ENCODE measurements at regions not wholly inside any gene's neighbourhood (a gene's known extent, or its start where the extent isn't known, plus 50 kb on each side); places are given as distances from the start of the nearest gene placed in this dataset.

DNA sequence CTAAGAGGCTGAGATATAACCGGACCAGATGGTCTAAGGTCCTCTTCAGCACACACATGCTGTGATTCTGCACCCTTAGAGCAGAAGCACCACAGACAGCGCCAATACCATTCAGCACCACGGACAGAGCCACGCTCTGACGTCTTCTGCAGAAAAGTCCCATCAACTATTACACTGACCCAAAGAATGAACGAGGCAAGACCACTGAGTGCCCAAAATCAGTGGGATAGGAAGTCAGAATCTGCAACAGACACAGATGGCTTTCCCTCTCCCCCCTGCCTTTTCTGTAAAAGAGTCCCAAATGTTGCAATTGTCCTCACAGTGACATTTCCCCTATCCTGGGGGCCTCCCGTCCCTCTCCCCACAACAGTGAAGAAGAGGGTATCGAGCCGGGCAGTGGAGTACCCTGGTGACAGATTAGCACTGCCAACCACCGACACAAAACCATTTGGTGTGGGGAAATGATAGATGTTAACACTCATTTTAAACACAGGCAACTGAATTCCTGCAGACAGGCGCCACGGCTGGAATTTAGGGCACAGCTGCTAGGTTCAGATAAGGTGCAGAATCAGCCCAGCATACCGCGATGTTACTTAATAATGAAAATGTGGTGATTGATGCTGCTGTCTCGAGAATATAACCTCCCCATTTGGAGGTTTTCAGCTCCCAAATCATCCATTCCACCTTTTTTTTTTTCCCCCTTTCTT lies 66.6 kb upstream of the CTNNBL1 start:
- Histone ChIP-seq H3K36me3 (no peaks in the 10 kb centered on the region), H3K4me3 (no peak overlapping the region), H3K27ac (no peak overlapping the region), H3K4me1 (no peaks in the 10 kb centered on the region), H3K27me3 (peaks cover 0 to 32% (median 7%) of the 10 kb centered on the region in 3 donors), H3K9me3 (no peaks in the 10 kb centered on the region)
- TF ChIP-seq EP300 (IDR thresholded peaks at IDR 0.05) (no peak), POLR2A (IDR thresholded peaks at IDR 0.05) (no peak), CTCF (IDR thresholded peaks at IDR 0.05) (no peak), POLR2AphosphoS5 (IDR thresholded peaks at IDR 0.05) (no peak)
- WGBS, 2 donors, result 39 to 41% methylated on average over 15 of the region's 15 CpGs
- intact Hi-C loops (cut with DNase I), result no loop called here
- DNase-seq, result no peak

GRCh38 chr20:37624963-37625362 lies 68.9 kb upstream of the CTNNBL1 start:
- H3K4me1 ChIP-seq, result no peaks in the 10 kb centered on the region
- no peak overlapping the region for H3K4me3 ChIP-seq
- H3K36me3 ChIP-seq, result no peaks in the 10 kb centered on the region
- no peak for DNase-seq
- TF ChIP-seq EP300 (IDR thresholded peaks at IDR 0.05) (no peak), POLR2A (IDR thresholded peaks at IDR 0.05) (no peak), CTCF (IDR thresholded peaks at IDR 0.05) (no peak), POLR2AphosphoS5 (IDR thresholded peaks at IDR 0.05) (no peak)
- H3K27ac ChIP-seq, result no peak overlapping the region
- peaks cover 0 to 28% (median 0%) of the 10 kb centered on the region in 3 donors for H3K27me3 ChIP-seq
- WGBS, 2 donors, result 5 to 13% methylated on average over 1 of the region's 1 CpG
- no peaks in the 10 kb centered on the region for H3K9me3 ChIP-seq
- intact Hi-C loops (cut with DNase I), result no loop called here

- Histone ChIP-seq H3K4me1 (no peaks in the 10 kb centered on the region), H3K9me3 (no peaks in the 10 kb centered on the region), H3K27me3 (peaks cover 0 to 28% (median 0%) of the 10 kb centered on the region in 3 donors), H3K36me3 (no peaks in the 10 kb centered on the region), H3K4me3 (no peak overlapping the region), H3K27ac (no peak overlapping the region)
- WGBS, 2 donors, result 23 to 37% methylated on average over 5 of the region's 5 CpGs
- no peak for DNase-seq
- intact Hi-C loops (cut with DNase I), result no loop called here
- TF ChIP-seq EP300 (IDR thresholded peaks at IDR 0.05) (no peak), POLR2AphosphoS5 (IDR thresholded peaks at IDR 0.05) (no peak), CTCF (IDR thresholded peaks at IDR 0.05) (no peak), POLR2A (IDR thresholded peaks at IDR 0.05) (no peak)
Observed at GRCh38 chr20:37622728-37623127, 71.1 kb upstream of the CTNNBL1 start.

GRCh38 chr20:37619496-37619895 lies 74.3 kb upstream of the CTNNBL1 start:
- DNase-seq, result no peak
- Histone ChIP-seq H3K4me3 (no peak overlapping the region), H3K36me3 (no peaks in the 10 kb centered on the region), H3K4me1 (no peaks in the 10 kb centered on the region), H3K9me3 (no peaks in the 10 kb centered on the region), H3K27ac (no peak overlapping the region), H3K27me3 (peaks cover 0 to 22% (median 0%) of the 10 kb centered on the region in 3 donors)
- intact Hi-C loops (cut with DNase I), result no loop called here
- TF ChIP-seq POLR2AphosphoS5 (IDR thresholded peaks at IDR 0.05), result no peak
- no peak for TF ChIP-seq CTCF (IDR thresholded peaks at IDR 0.05)
- TF ChIP-seq POLR2A (IDR thresholded peaks at IDR 0.05), result no peak
- TF ChIP-seq EP300 (IDR thresholded peaks at IDR 0.05), result no peak
- WGBS, 2 donors, result 55 to 67% methylated on average over 2 of the region's 2 CpGs

DNA sequence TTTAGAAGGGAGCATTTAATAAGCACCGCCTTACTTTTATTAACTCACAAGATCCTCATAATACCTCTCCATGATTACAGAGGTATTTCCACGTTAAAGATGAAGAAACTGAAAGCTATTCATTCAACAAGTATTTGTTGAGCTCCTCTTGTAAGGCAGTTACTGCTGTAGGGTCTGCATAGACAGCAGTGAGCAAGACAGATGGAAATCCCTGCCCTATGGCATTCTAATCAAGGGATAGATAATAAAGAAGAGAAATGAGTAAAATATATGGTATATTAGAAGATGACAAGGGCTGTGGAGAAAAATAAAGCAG lies 77.8 kb upstream of the CTNNBL1 start:
- intact Hi-C loops (cut with DNase I), result no loop called here
- H3K4me3 ChIP-seq, result no peak overlapping the region
- TF ChIP-seq CTCF (IDR thresholded peaks at IDR 0.05), result peak in 1 of 4 experiments; percentile 2
- no peak for TF ChIP-seq POLR2A (IDR thresholded peaks at IDR 0.05)
- 28% methylated on average over 2 of the region's 2 CpGs for WGBS, 2 donors
- no peaks in the 10 kb centered on the region for H3K9me3 ChIP-seq
- no peak for DNase-seq
- H3K27ac ChIP-seq, result no peak overlapping the region
- H3K4me1 ChIP-seq, result no peaks in the 10 kb centered on the region
- no peaks in the 10 kb centered on the region for H3K36me3 ChIP-seq
- peaks cover 0 to 11% (median 0%) of the 10 kb centered on the region in 3 donors for H3K27me3 ChIP-seq
